H9 (cell line): ENCODE measurements at regions not wholly inside any gene's neighbourhood (a gene's known extent, or its start where the extent isn't known, plus 50 kb on each side); places are given as distances from the start of the nearest gene placed in this dataset.

Source experiments
- DNase-seq: peaks from one replicate; pipeline ENCODE4 v3.0.0-alpha.2; 2017
- H2AFZ ChIP-seq: one replicate; pipeline ENCODE4 v1.6.1; 2013; ENCODE audit warnings: mild to moderate bottlenecking, low read length, control low read depth, moderate library complexity
- H2AK5ac ChIP-seq: 2 replicates; pipeline ENCODE4 v1.6.1; 2013; ENCODE audit warnings: low read length, control low read depth, mixed read lengths; ENCODE audit not compliant: insufficient read length
- H2BK120ac ChIP-seq: one replicate; pipeline ENCODE4 v1.6.1; 2013; ENCODE audit warnings: low read depth, mild to moderate bottlenecking, low read length, control low read depth, inconsistent platforms; ENCODE audit not compliant: poor library complexity, severe bottlenecking
- H2BK12ac ChIP-seq: 2 replicates; pipeline ENCODE4 v1.6.1; 2013; ENCODE audit warnings: low read length, control low read depth, mixed read lengths, low read depth; ENCODE audit not compliant: insufficient read length
- H2BK15ac ChIP-seq: 2 replicates; pipeline ENCODE4 v1.6.1; 2013; ENCODE audit warnings: low read depth, low read length, control low read depth
- H2BK20ac ChIP-seq: one replicate; pipeline ENCODE4 v1.6.1; 2013; ENCODE audit warnings: low read depth, mild to moderate bottlenecking, low read length, control low read depth, inconsistent platforms; ENCODE audit not compliant: poor library complexity, severe bottlenecking
- H2BK5ac ChIP-seq: 2 replicates; pipeline ENCODE4 v1.6.1; 2013; ENCODE audit warnings: low read length, control low read depth, mixed read lengths; ENCODE audit not compliant: insufficient read length
- H3K14ac ChIP-seq: 2 replicates; pipeline ENCODE4 v1.6.1; 2013; ENCODE audit warnings: low read length, control low read depth; ENCODE audit not compliant: insufficient read depth
- H3K18ac ChIP-seq: 2 replicates; pipeline ENCODE4 v1.6.1; 2013; ENCODE audit warnings: low read depth, mild to moderate bottlenecking, mixed read lengths, low read length, control low read depth; ENCODE audit not compliant: insufficient read length
- H3K23ac ChIP-seq: 2 replicates; pipeline ENCODE4 v1.6.1; 2013; ENCODE audit warnings: low read length, control low read depth, mixed read lengths, low read depth; ENCODE audit not compliant: insufficient read length
- H3K23me2 ChIP-seq: 2 replicates; pipeline ENCODE4 v1.6.1; 2013; ENCODE audit warnings: low read depth, mild to moderate bottlenecking, mixed read lengths, low read length, control low read depth; ENCODE audit not compliant: insufficient read length, poor library complexity, severe bottlenecking
- H3K27ac ChIP-seq: 2 replicates; pipeline ENCODE4 v1.5.1; 2013; ENCODE audit warnings: low read length, control low read depth, mixed read lengths, low read depth; ENCODE audit not compliant: insufficient read length
- H3K27me3 ChIP-seq: 2 replicates; pipeline ENCODE4 v1.6.1; 2013; ENCODE audit warnings: low read length, control low read depth, inconsistent platforms; ENCODE audit not compliant: insufficient read depth
- H3K4ac ChIP-seq: 2 replicates; pipeline ENCODE4 v1.6.1; 2013; ENCODE audit warnings: low read depth, mild to moderate bottlenecking, control low read depth, inconsistent platforms, low read length, moderate library complexity
- H3K4me1 ChIP-seq: 2 replicates; pipeline ENCODE4 v1.6.1; 2013; ENCODE audit warnings: low read length, control low read depth, inconsistent platforms; ENCODE audit not compliant: insufficient read depth
- H3K4me2 ChIP-seq: 2 replicates; pipeline ENCODE4 v1.6.1; 2013; ENCODE audit warnings: low read length, control low read depth, mixed read lengths; ENCODE audit not compliant: insufficient read length, insufficient read depth
- H3K56ac ChIP-seq: 2 replicates; pipeline ENCODE4 v1.6.1; 2013; ENCODE audit warnings: low read depth, mild to moderate bottlenecking, mixed read lengths, low read length, control low read depth; ENCODE audit not compliant: insufficient read length
- H3K79me1 ChIP-seq: 2 replicates; pipeline ENCODE4 v1.6.1; 2013; ENCODE audit warnings: low read depth, mild to moderate bottlenecking, moderate library complexity, low read length, control low read depth, inconsistent platforms; ENCODE audit not compliant: insufficient read depth, poor library complexity, severe bottlenecking
- H3K79me2 ChIP-seq: 2 replicates; pipeline ENCODE4 v1.6.1; 2013; ENCODE audit warnings: low read length, control low read depth, inconsistent platforms; ENCODE audit not compliant: insufficient read depth
- H3K9ac ChIP-seq: 2 replicates; pipeline ENCODE4 v1.6.1; 2013; ENCODE audit warnings: low read length, control low read depth, mixed read lengths; ENCODE audit not compliant: insufficient read length; ENCODE audit errors: extremely low read depth
- H3K9me3 ChIP-seq: one replicate; pipeline ENCODE4 v1.6.1; 2013; ENCODE audit warnings: low read depth, low read length, inconsistent platforms; ENCODE audit not compliant: control insufficient read depth
- H3T11ph ChIP-seq: one replicate; pipeline ENCODE4 v1.6.1; 2013; ENCODE audit warnings: mild to moderate bottlenecking, low read length, control low read depth, inconsistent platforms
- H4K20me1 ChIP-seq: one replicate; pipeline ENCODE4 v1.6.1; 2013; ENCODE audit not compliant: control insufficient read depth, insufficient read length, insufficient read depth
- H4K5ac ChIP-seq: 2 replicates; pipeline ENCODE4 v1.6.1; 2013; ENCODE audit warnings: low read depth, mild to moderate bottlenecking, mixed read lengths, low read length, control low read depth; ENCODE audit not compliant: insufficient read length
- H4K8ac ChIP-seq: replicated peaks from 2 replicates; pipeline ENCODE4 v1.6.1; 2013; ENCODE audit warnings: low read length, control low read depth, mixed read lengths, low read depth; ENCODE audit not compliant: insufficient read length
- H4K91ac ChIP-seq: 2 replicates; pipeline ENCODE4 v1.6.1; 2013; ENCODE audit warnings: low read depth, mild to moderate bottlenecking, moderate library complexity, mixed read lengths, low read length, control low read depth; ENCODE audit not compliant: insufficient read length
- H3K27ac Mint-ChIP-seq, 3 experiments: 2 replicates in 2 of 3; 3 replicates in 1 of 3; pipeline ENCODE4 v1.8.0; 2020 to 2021; ENCODE audit warnings: mixed read lengths in 3 of 3, mild to moderate bottlenecking in 1 of 3, moderate library complexity in 1 of 3
- H3K27me3 Mint-ChIP-seq: 2 replicates; pipeline ENCODE4 v1.8.0; 2021; ENCODE audit warnings: low read depth, mild to moderate bottlenecking, moderate library complexity, mixed read lengths
- H3K36me3 Mint-ChIP-seq, 3 experiments: 2 replicates in 2 of 3; 3 replicates in 1 of 3; pipeline ENCODE4 v1.8.0; 2020 to 2021; ENCODE audit warnings: low read depth in 3 of 3, mixed read lengths in 3 of 3; ENCODE audit not compliant: insufficient read depth in 1 of 3
- H3K4me1 Mint-ChIP-seq, 2 experiments: 2 replicates each; pipeline ENCODE4 v1.8.0; 2020; ENCODE audit warnings: mixed read lengths in 2 of 2
- H3K4me3 Mint-ChIP-seq, 2 experiments: 2 replicates in 1 of 2; 3 replicates in 1 of 2; pipeline ENCODE4 v1.8.0; 2020 to 2021; ENCODE audit warnings: mild to moderate bottlenecking in 2 of 2, mixed read lengths in 2 of 2, moderate library complexity in 1 of 2
- H3K9me3 Mint-ChIP-seq, 2 experiments: 2 replicates in 1 of 2; 3 replicates in 1 of 2; pipeline ENCODE4 v1.8.0; 2020; ENCODE audit warnings: mild to moderate bottlenecking in 2 of 2, mixed read lengths in 2 of 2, moderate library complexity in 1 of 2
- CTCF ChIP-seq: fragments of 200-600 bp; sonication (generic); conservative IDR thresholded peaks from 3 replicates; pipeline ENCODE4 v1.8.0; 2021; ENCODE audit warnings: antibody characterized with exemption, mild to moderate bottlenecking
- WGBS: extraction: QIAGEN DNeasy Blood & Tissue Kit; methylation state at CpG from one replicate; pipeline ENCODE4 v1.1.7; 2013; ENCODE audit warnings: missing lambda C conversion rate, low lambda C conversion rate, mixed read lengths; ENCODE audit not compliant: insufficient read length; ENCODE audit errors: extremely low coverage; 5-methylcytosine and 5-hydroxymethylcytosine counted together

- Histone ChIP-seq H2AK5ac (no peak overlapping the region), H3K18ac (no peak overlapping the region), H2BK12ac (no peak overlapping the region), H4K91ac (no peak overlapping the region), H4K20me1 (no peaks in the 10 kb centered on the region), H3K56ac (no peak overlapping the region), H2BK20ac (no peak overlapping the region), H3K23me2 (no peaks in the 10 kb centered on the region), H3K4me1 (no peaks in the 10 kb centered on the region; the same call in 1 of the 2 replicates), H4K8ac (no peak overlapping the region), H2BK15ac (no peak overlapping the region), H3K4me2 (no peak overlapping the region), H3T11ph (no peak overlapping the region), H2BK120ac (no peak overlapping the region), H3K27ac (no peak overlapping the region), H3K79me2 (no peaks in the 10 kb centered on the region), H3K9ac (no peak overlapping the region), H3K23ac (no peak overlapping the region), H2AFZ (no peak overlapping the region), H4K5ac (no peak overlapping the region), H2BK5ac (no peak overlapping the region), H3K14ac (no peak overlapping the region), H3K4ac (no peak overlapping the region), H3K79me1 (no peaks in the 10 kb centered on the region), H3K9me3 (no peaks in the 10 kb centered on the region), H3K27me3 (no peaks in the 10 kb centered on the region)
- H3K36me3 Mint-ChIP-seq, result no peaks in the 10 kb centered on the region
- peak overlapping the region in 1 of 3 experiments; percentile 85; a peak in 1 of 7 replicates for H3K27ac Mint-ChIP-seq
- H3K27me3 Mint-ChIP-seq, result peaks cover 3% of the 10 kb centered on the region
- H3K9me3 Mint-ChIP-seq, result no peaks in the 10 kb centered on the region
- H3K4me3 Mint-ChIP-seq, result no peak overlapping the region
- no peak for DNase-seq
- H3K4me1 Mint-ChIP-seq, result peaks cover 19 to 26% of the 10 kb centered on the region in 2 experiments
- WGBS, result no CpG with 5 or more reads among the region's 14 CpGs
- TF ChIP-seq CTCF, result no peak
Observed at GRCh38 chr10:3294919-3295581, 122.5 kb upstream of the PITRM1 start.
